Stimulated activated naive B cell treated with anti-CD40 and anti-IgM and Interleukin-4, amounts not matched to agents 10 μg/mL and 1 μg/mL and 100 μg/mL, for 72 hours (primary cell): ENCODE measurements at regions not wholly inside any gene's neighbourhood (a gene's known extent, or its start where the extent isn't known, plus 50 kb on each side); places are given as distances from the start of the nearest gene placed in this dataset.

Source experiments
- ATAC-seq, 2 donors: fragments of 150-1000 bp; cut with Tn5 transposase; replicated peaks; 2 replicates each; pipeline ENCODE4 v1.10.0; 2021; ENCODE audit warnings: moderate library complexity in 1 of 2
- DNase-seq: peaks from one replicate; pipeline ENCODE4 v3.0.0; 2021
- H3K27ac Mint-ChIP-seq: one replicate; pipeline ENCODE4 v1.8.0; 2022; ENCODE audit warnings: mild to moderate bottlenecking, mixed read lengths
- H3K27me3 Mint-ChIP-seq, 2 donors: one replicate each; pipeline ENCODE4 v1.8.0; 2022; ENCODE audit warnings: mixed read lengths in 2 of 2
- H3K36me3 Mint-ChIP-seq, 2 donors: one replicate each; pipeline ENCODE4 v1.8.0; 2022; ENCODE audit warnings: mixed read lengths in 2 of 2, mild to moderate bottlenecking in 1 of 2
- H3K4me1 Mint-ChIP-seq, 2 donors: one replicate each; pipeline ENCODE4 v1.8.0; 2022; ENCODE audit warnings: mixed read lengths in 2 of 2, mild to moderate bottlenecking in 1 of 2
- H3K4me3 Mint-ChIP-seq, 2 donors: one replicate each; pipeline ENCODE4 v1.8.0; 2022; ENCODE audit warnings: mild to moderate bottlenecking in 2 of 2, mixed read lengths in 2 of 2, moderate library complexity in 1 of 2
- H3K9me3 Mint-ChIP-seq, 2 donors: one replicate each; pipeline ENCODE4 v1.8.0; 2022; ENCODE audit warnings: mixed read lengths in 2 of 2, mild to moderate bottlenecking in 1 of 2

DNA sequence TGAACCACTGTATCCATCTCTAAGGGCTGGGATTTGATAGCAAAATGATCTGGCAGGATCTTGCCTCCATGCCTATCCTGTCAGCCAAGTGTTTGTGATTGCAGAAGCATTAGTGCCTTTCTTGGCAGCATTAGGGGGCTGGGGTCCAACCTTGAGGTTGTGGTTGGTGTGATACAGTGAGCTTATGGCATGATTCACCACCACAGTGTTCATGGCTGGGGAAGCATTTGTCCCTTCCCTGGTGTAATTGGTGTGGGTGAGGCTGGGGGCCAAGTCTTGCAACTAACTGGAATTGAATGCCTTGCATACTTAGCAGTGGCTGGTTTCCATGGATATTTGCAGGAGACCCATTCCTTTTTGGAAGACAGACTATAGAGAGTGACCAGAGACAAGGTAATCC lies 271.0 kb upstream of the TBL1XR1 start:
- DNase-seq, result no peak
- Mint-ChIP-seq H3K9me3 (peaks cover 0 to 4% of the 10 kb centered on the region in 2 donors), H3K27me3 (no peaks in the 10 kb centered on the region), H3K36me3 (no peaks in the 10 kb centered on the region), H3K4me1 (peaks cover 0 to 4% of the 10 kb centered on the region in 2 donors), H3K4me3 (no peak overlapping the region), H3K27ac (no peak overlapping the region)
- no peak for ATAC-seq

DNA sequence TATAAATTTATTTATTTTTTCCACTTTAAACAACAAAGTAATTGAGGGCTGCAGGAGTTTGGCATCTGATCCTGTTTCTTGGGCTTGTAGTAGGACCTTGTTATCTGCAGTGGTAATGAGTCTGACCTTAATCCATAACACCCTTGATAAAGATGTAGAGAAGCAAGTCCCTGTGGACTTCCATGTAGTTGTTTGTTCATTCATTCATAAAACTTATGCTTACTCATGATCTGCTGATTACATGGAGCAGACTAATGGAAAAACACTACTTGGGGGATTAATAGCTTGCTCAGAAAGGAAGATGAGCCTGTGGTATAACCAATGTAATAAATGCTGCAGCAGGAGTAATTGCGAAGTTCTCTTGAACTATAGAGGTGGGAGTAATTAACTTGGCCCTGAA lies 271.5 kb upstream of the TBL1XR1 start:
- Mint-ChIP-seq H3K27ac (no peak overlapping the region), H3K27me3 (no peaks in the 10 kb centered on the region), H3K4me1 (peaks cover 0 to 4% of the 10 kb centered on the region in 2 donors), H3K4me3 (no peak overlapping the region), H3K9me3 (peaks cover 0 to 4% of the 10 kb centered on the region in 2 donors), H3K36me3 (no peaks in the 10 kb centered on the region)
- DNase-seq, result no peak
- no peak for ATAC-seq

DNA sequence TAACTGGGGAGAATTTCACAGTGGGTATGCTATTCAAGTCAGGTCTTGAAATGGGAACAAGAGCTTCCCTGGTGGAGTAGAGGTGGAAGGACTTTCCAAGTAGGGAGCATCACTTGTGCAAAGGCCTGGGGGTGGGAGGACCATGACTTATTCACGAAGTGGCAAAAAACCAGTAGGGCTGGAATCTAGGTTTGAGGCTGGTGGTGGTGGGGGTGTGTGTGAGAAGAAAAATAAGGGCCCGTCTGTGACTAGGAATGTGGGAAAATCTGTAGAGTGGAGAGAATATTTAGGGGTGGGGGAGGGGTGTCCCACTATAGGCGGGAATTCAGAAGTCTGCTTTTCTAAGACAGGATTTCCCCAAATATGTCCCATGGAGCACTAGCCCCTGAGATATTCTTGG lies 271.9 kb upstream of the TBL1XR1 start:
- Mint-ChIP-seq H3K4me3 (no peak overlapping the region), H3K4me1 (peaks cover 0 to 4% of the 10 kb centered on the region in 2 donors), H3K9me3 (peaks cover 0 to 4% of the 10 kb centered on the region in 2 donors), H3K36me3 (no peaks in the 10 kb centered on the region), H3K27ac (no peak overlapping the region), H3K27me3 (no peaks in the 10 kb centered on the region)
- no peak for ATAC-seq
- DNase-seq, result no peak

GRCh38 chr3:177470197-177470941 lies 273.1 kb upstream of the TBL1XR1 start:
- Mint-ChIP-seq H3K4me1 (peaks cover 0 to 4% of the 10 kb centered on the region in 2 donors), H3K4me3 (no peak overlapping the region), H3K27ac (no peak overlapping the region), H3K9me3 (peaks cover 0 to 4% of the 10 kb centered on the region in 2 donors), H3K36me3 (no peaks in the 10 kb centered on the region), H3K27me3 (no peaks in the 10 kb centered on the region)
- ATAC-seq (no peak), DNase-seq (no peak)

- H3K27me3 Mint-ChIP-seq, result no peaks in the 10 kb centered on the region
- no peak overlapping the region for H3K4me3 Mint-ChIP-seq
- DNase-seq (no peak), ATAC-seq (no peak)
- H3K4me1 Mint-ChIP-seq, result peaks cover 0 to 4% of the 10 kb centered on the region in 2 donors
- H3K27ac Mint-ChIP-seq, result no peak overlapping the region
- no peaks in the 10 kb centered on the region for H3K36me3 Mint-ChIP-seq
- H3K9me3 Mint-ChIP-seq, result peaks cover 0 to 4% of the 10 kb centered on the region in 2 donors
Observed at GRCh38 chr3:177471733-177472480, 274.6 kb upstream of the TBL1XR1 start.

DNA sequence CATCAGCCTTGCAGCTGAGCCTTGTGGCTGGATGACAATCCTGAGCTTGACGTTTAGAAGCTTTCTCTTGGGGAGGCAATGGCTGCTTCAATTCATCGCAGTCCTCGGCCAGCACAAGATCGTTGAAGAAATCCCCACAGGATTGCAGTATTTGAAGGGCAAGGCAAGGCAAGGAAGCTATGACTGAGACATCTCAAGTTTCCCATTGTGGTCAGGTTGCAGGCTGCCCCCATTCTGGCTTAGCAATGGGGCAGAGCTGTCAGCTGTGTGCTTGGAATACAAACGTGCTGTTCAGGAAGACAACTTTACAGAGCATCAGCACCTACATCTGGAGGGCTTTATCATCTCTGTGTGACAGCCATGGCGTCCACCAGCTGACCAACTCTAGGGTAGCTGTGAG lies 275.9 kb upstream of the TBL1XR1 start:
- no peaks in the 10 kb centered on the region for H3K36me3 Mint-ChIP-seq
- no peak for DNase-seq
- H3K9me3 Mint-ChIP-seq, result peaks cover 0 to 4% of the 10 kb centered on the region in 2 donors
- no peak for ATAC-seq
- no peak overlapping the region for H3K4me3 Mint-ChIP-seq
- H3K4me1 Mint-ChIP-seq, result peaks cover 0 to 4% of the 10 kb centered on the region in 2 donors
- no peaks in the 10 kb centered on the region for H3K27me3 Mint-ChIP-seq
- H3K27ac Mint-ChIP-seq, result no peak overlapping the region

DNA sequence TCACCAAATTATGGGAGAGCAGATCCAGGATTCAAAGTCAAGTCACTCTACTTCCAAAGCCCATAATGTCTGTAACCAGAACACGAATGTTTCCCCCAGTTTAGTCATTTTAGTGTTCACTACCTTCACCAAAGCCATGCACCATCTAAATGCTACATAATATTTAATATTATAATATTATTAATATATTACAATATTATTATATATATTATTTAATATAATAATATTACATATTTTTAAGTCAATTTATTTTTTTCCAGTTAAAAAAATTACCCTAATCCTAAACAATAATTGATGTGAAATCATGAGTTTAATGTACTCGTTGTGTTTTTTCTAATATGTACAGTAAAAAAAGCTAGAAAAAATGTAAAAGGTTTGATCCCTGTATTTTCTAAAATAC lies 276.6 kb upstream of the TBL1XR1 start:
- Mint-ChIP-seq H3K4me3 (no peak overlapping the region), H3K27ac (no peak overlapping the region), H3K9me3 (peaks cover 0 to 4% of the 10 kb centered on the region in 2 donors), H3K4me1 (peaks cover 0 to 2% of the 10 kb centered on the region in 2 donors), H3K27me3 (no peaks in the 10 kb centered on the region), H3K36me3 (no peaks in the 10 kb centered on the region)
- ATAC-seq (no peak), DNase-seq (no peak)

GRCh38 chr3:177474652-177475355 lies 277.5 kb upstream of the TBL1XR1 start:
- DNase-seq (no peak), ATAC-seq (no peak)
- Mint-ChIP-seq H3K36me3 (no peaks in the 10 kb centered on the region), H3K27ac (no peak overlapping the region), H3K4me1 (no peaks in the 10 kb centered on the region), H3K9me3 (no peaks in the 10 kb centered on the region), H3K4me3 (no peak overlapping the region), H3K27me3 (no peaks in the 10 kb centered on the region)

DNA sequence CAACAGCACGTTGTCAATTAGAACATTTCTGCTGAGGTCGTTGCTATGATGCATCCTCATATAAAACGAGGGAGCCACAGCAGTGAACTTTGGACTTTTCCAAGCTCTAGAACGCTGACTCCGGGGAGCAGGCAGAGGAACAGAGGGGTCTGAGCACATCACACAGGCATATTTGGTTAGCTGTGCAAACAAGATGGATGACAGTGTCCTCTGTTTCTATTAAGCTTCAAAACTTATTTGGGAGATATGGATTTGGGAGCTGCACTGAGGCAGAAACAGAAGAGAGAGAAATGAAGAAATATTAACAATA lies 278.0 kb upstream of the TBL1XR1 start:
- DNase-seq (no peak), ATAC-seq (no peak)
- no peaks in the 10 kb centered on the region for H3K4me1 Mint-ChIP-seq
- no peak overlapping the region for H3K27ac Mint-ChIP-seq
- H3K27me3 Mint-ChIP-seq, result no peaks in the 10 kb centered on the region
- no peaks in the 10 kb centered on the region for H3K36me3 Mint-ChIP-seq
- no peak overlapping the region for H3K4me3 Mint-ChIP-seq
- no peaks in the 10 kb centered on the region for H3K9me3 Mint-ChIP-seq

GRCh38 chr3:177476495-177476894 lies 279.2 kb upstream of the TBL1XR1 start:
- Mint-ChIP-seq H3K36me3 (no peaks in the 10 kb centered on the region), H3K4me1 (peaks cover 3 to 5% of the 10 kb centered on the region in 2 donors), H3K27ac (no peak overlapping the region), H3K9me3 (no peaks in the 10 kb centered on the region), H3K27me3 (no peaks in the 10 kb centered on the region), H3K4me3 (no peak overlapping the region)
- ATAC-seq, result no peak
- DNase-seq, result no peak

DNA sequence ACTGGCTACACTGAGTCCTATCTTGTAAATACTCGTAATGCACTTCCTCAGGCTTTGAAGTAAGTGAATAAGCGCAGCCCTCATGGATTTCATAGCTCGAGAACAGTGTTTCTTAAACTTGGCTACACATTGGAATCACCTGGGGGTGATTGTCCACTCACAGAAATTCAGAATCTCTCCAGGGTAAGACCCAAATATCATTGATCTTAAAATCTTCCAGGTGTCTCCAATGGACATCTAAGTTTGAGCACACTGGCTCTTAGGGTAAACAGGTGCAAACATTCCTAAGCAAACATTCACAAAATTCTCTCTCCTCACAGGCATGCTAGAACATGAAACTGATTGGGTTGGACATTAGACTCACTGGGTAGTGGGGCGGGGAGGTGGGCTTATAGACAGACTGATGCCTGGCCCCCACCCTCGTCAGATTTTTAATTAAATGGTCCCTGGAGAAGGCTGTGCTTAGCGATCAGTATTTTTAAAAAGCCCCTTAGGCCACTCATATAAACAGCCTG lies 279.7 kb upstream of the TBL1XR1 start:
- Mint-ChIP-seq H3K27me3 (no peaks in the 10 kb centered on the region), H3K36me3 (no peaks in the 10 kb centered on the region), H3K9me3 (no peaks in the 10 kb centered on the region), H3K27ac (no peak overlapping the region), H3K4me1 (peaks cover 3 to 6% of the 10 kb centered on the region in 2 donors), H3K4me3 (no peak overlapping the region)
- ATAC-seq (no peak), DNase-seq (no peak)

GRCh38 chr3:177478170-177478867 lies 281.0 kb upstream of the TBL1XR1 start:
- no peak for ATAC-seq
- no peak overlapping the region for H3K4me3 Mint-ChIP-seq
- no peaks in the 10 kb centered on the region for H3K36me3 Mint-ChIP-seq
- peaks cover 3 to 6% of the 10 kb centered on the region in 2 donors for H3K4me1 Mint-ChIP-seq
- H3K27me3 Mint-ChIP-seq, result no peaks in the 10 kb centered on the region
- no peak overlapping the region for H3K27ac Mint-ChIP-seq
- no peak for DNase-seq
- no peaks in the 10 kb centered on the region for H3K9me3 Mint-ChIP-seq

- no peaks in the 10 kb centered on the region for H3K36me3 Mint-ChIP-seq
- no peaks in the 10 kb centered on the region for H3K27me3 Mint-ChIP-seq
- no peak overlapping the region for H3K4me3 Mint-ChIP-seq
- ATAC-seq (no peak), DNase-seq (no peak)
- H3K4me1 Mint-ChIP-seq, result peaks cover 3 to 6% of the 10 kb centered on the region in 2 donors
- no peaks in the 10 kb centered on the region for H3K9me3 Mint-ChIP-seq
- no peak overlapping the region for H3K27ac Mint-ChIP-seq
Observed at GRCh38 chr3:177479630-177480029, 282.3 kb upstream of the TBL1XR1 start.

DNA sequence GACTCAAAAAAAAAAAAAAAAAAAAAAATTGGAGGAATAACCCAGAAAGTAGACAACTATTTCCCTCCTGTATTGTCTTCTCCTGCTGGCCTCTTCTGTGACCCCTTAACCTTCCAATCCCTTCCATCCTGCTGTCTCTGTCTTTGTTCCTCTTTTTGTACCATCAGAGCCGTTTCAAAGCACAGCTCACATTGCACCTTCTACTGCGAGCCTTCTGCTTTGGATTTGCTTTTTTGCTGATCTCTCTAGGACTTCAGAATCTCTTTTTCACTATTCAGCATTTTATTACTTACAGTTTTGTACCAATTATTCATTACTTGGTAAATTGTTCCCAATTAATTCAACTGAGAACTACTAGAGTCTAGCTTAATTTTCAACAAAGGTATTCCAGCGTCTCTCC lies 284.0 kb upstream of the TBL1XR1 start:
- Mint-ChIP-seq H3K36me3 (no peaks in the 10 kb centered on the region), H3K27ac (no peak overlapping the region), H3K4me1 (peaks cover 3 to 6% of the 10 kb centered on the region in 2 donors), H3K9me3 (peaks cover 0 to 5% of the 10 kb centered on the region in 2 donors), H3K27me3 (no peaks in the 10 kb centered on the region), H3K4me3 (no peak overlapping the region)
- ATAC-seq, result peak; percentile 70 to 79
- DNase-seq, result no peak
